ENCODE measurements at regions not wholly inside any gene's neighbourhood (a gene's known extent, or its start where the extent isn't known, plus 50 kb on each side); places are given as distances from the start of the nearest gene placed in this dataset.

DNA sequence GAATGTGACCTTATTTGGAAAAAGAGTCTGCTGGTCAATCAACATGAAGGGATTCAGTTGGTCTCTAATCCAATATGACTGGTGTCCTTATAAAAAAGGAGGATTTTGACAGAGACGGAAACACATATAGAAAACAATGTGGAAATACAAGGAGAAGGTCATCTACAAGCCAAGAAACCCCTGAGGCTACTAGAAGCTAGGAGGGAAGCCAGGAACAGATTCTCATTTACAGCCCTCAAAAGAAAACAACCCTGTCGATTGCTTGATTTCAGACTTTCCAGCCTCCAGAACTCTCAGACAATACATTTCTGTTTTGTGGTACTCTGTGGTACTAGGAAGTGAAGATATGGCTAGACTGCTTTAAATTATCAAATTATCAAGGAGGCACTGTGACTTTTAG, 162.9 kb upstream of the IGF1R start:
- CTCF ChIA-PET: interaction anchor here (0.7 to 1.7 kb wide), 2 partner anchors 34 to 83 kb away, joined by 3 to 4 read pairs; no protein-coding TSS in a partner anchor
- ATAC-seq (no peak), FAIRE-seq (no peak), DNase-seq (ENCODE audit: low read depth in 1 of 2, low spot score in 1 of 2) (no peak)
- Histone ChIP-seq H3K4me1 (no peaks in the 10 kb centered on the region), H3K4me2 (no peak overlapping the region), H3K27ac (no peak overlapping the region), H3K4me3 (no peak overlapping the region), H3K9me3 (peaks cover 25% of the 10 kb centered on the region)
- POLR2A ChIA-PET: no interaction called here
- WGBS (ENCODE audit: missing lambda C conversion rate): 4% methylated on average over 2 of the region's 2 CpGs
- TF ChIP-seq NR3C1 (IDR thresholded peaks at IDR 0.05): no peak
- TF ChIP-seq HEYL (CRISPR knock-in tag; IDR thresholded peaks at IDR 0.05): no peak
- no peak for TF ChIP-seq BHLHE40 (IDR thresholded peaks at IDR 0.05; ENCODE audit: low read depth, low read length)
- TF ChIP-seq, protein P1, sequence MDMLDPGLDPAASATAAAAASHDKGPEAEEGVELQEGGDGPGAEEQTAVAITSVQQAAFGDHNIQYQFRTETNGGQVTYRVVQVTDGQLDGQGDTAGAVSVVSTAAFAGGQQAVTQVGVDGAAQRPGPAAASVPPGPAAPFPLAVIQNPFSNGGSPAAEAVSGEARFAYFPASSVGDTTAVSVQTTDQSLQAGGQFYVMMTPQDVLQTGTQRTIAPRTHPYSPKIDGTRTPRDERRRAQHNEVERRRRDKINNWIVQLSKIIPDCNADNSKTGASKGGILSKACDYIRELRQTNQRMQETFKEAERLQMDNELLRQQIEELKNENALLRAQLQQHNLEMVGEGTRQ (IDR thresholded peaks at IDR 0.05): no peak
- TF ChIP-seq, protein P2, sequence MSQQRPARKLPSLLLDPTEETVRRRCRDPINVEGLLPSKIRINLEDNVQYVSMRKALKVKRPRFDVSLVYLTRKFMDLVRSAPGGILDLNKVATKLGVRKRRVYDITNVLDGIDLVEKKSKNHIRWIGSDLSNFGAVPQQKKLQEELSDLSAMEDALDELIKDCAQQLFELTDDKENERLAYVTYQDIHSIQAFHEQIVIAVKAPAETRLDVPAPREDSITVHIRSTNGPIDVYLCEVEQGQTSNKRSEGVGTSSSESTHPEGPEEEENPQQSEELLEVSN (IDR thresholded peaks at IDR 0.05; ENCODE audit: borderline replicate concordance, low read depth): no peak
- no peak for TF ChIP-seq ZFP36 (IDR thresholded peaks at IDR 0.05; ENCODE audit: borderline replicate concordance, partially characterized antibody)

DNA sequence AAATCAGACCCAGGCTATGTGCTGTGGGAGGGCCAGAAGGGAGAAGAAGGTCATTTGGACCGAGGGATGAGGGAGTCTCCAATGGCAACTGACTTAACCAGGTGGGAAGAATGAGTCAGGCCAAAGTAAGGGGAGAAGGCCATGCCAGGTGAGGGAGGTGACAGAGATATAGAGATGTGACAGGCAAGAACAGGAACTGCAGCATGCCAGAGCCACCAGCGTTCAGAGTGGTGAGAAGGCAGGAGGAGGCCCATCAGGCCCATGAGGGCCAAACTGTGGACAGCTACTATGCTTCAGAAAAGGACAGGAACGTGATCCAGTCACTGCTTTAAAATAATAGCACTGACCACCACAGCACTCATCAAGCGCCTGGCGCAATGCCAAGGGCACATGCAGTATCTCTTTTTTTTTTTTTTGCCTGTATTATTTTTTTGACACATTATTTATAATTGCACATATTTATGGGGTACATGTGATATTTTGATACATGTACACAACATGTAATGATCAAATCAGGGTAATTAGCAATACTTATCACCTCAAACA, 154.3 kb upstream of the IGF1R start:
- TF ChIP-seq NPAS2 (CRISPR knock-in tag; IDR thresholded peaks at IDR 0.05; ENCODE audit: borderline replicate concordance): no peak
- TF ChIP-seq FOSB (CRISPR knock-in tag; IDR thresholded peaks at IDR 0.05): no peak
- no peak for TF ChIP-seq SREBF2 (IDR thresholded peaks at IDR 0.05)
- TF ChIP-seq, protein P3, sequence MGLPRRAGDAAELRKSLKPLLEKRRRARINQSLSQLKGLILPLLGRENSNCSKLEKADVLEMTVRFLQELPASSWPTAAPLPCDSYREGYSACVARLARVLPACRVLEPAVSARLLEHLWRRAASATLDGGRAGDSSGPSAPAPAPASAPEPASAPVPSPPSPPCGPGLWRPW (IDR thresholded peaks at IDR 0.05): no peak
- TF ChIP-seq PHF8 (IDR thresholded peaks at IDR 0.05; ENCODE audit: borderline replicate concordance, low read depth): no peak
- no peak for TF ChIP-seq HOXA7 (CRISPR knock-in tag; IDR thresholded peaks at IDR 0.05)
- TF ChIP-seq FOSL2 (IDR thresholded peaks at IDR 0.05): no peak
- no peak for TF ChIP-seq FOSL2 (CRISPR knock-in tag; IDR thresholded peaks at IDR 0.05)
- TF ChIP-seq CEBPB (IDR thresholded peaks at IDR 0.05): no peak
- no peak for TF ChIP-seq GATA3 (IDR thresholded peaks at IDR 0.05; ENCODE audit: borderline replicate concordance)
- TF ChIP-seq, protein P4, sequence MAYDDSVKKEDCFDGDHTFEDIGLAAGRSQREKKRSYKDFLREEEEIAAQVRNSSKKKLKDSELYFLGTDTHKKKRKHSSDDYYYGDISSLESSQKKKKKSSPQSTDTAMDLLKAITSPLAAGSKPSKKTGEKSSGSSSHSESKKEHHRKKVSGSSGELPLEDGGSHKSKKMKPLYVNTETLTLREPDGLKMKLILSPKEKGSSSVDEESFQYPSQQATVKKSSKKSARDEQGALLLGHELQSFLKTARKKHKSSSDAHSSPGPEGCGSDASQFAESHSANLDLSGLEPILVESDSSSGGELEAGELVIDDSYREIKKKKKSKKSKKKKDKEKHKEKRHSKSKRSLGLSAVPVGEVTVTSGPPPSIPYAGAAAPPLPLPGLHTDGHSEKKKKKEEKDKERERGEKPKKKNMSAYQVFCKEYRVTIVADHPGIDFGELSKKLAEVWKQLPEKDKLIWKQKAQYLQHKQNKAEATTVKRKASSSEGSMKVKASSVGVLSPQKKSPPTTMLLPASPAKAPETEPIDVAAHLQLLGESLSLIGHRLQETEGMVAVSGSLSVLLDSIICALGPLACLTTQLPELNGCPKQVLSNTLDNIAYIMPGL (CRISPR knock-in tag; IDR thresholded peaks at IDR 0.05; ENCODE audit: borderline replicate concordance): no peak
- TF ChIP-seq, protein P5, sequence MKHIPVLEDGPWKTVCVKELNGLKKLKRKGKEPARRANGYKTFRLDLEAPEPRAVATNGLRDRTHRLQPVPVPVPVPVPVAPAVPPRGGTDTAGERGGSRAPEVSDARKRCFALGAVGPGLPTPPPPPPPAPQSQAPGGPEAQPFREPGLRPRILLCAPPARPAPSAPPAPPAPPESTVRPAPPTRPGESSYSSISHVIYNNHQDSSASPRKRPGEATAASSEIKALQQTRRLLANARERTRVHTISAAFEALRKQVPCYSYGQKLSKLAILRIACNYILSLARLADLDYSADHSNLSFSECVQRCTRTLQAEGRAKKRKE (CRISPR knock-in tag; IDR thresholded peaks at IDR 0.05; ENCODE audit: low read depth): no peak
- Histone ChIP-seq H3K4me3 (no peak overlapping the region), H3K4me1 (no peaks in the 10 kb centered on the region), H3K9me3 (peaks cover 3% of the 10 kb centered on the region), H3K4me2 (no peak overlapping the region), H3K27ac (no peak overlapping the region)
- FAIRE-seq (peak; percentile 94), ATAC-seq (peak; percentile 66 to 73; a peak in 5 of 6 replicates), DNase-seq (ENCODE audit: low read depth in 1 of 2, low spot score in 1 of 2) (no peak)
- CTCF ChIA-PET: interaction anchor here (0.6 to 1.6 kb wide), 5 partner anchors 19 to 719 kb away, joined by 3 to 6 read pairs (median 3); no protein-coding TSS in a partner anchor
- 44% methylated on average over 5 of the region's 5 CpGs for WGBS (ENCODE audit: missing lambda C conversion rate)
- POLR2A ChIA-PET: no interaction called here

DNA sequence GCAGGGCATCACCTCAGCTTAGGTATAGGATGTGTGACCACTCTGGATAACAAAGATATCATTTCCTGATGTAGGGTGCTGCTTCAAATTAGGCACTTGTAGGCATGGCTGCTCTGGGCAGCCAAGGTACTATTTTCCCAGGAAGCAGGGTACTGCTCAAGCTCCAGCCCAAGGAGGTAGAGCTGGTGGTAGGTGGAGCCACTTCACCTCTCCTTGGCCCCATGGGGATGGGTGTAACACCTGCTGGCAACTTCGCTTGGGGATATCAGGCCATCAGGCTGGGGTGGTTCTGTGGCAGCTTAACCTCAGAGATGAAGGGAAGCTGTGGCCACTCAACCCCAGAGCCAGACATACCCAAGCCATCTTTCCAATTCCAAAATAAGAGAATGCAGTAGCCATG, 147.1 kb upstream of the IGF1R start:
- Histone ChIP-seq H3K4me1 (0 out of 3 replicates have a peak, but pooled peaks cover 2% of the 10 kb centered on the region), H3K9me3 (peaks cover 20% of the 10 kb centered on the region), H3K4me2 (no peak overlapping the region), H3K4me3 (no peak overlapping the region), H3K27ac (no peak overlapping the region)
- FAIRE-seq (no peak), DNase-seq (ENCODE audit: low read depth in 1 of 2, low spot score in 1 of 2) (no peak), ATAC-seq (no peak)
- no peak for TF ChIP-seq ESRRA (IDR thresholded peaks at IDR 0.05; ENCODE audit: borderline replicate concordance, low read length)
- WGBS (ENCODE audit: missing lambda C conversion rate): 0% methylated on average over 1 of the region's 1 CpG
- ChIA-PET CTCF (interaction anchor here (1.0 to 1.8 kb wide), 8 partner anchors 10 to 604 kb away, joined by 3 to 7 read pairs (median 6); partner anchors contain the start of gene SYNM), POLR2A (no interaction called here)

All from A549 (cell line).